GM12801 (cell line): ENCODE measurements at regions not wholly inside any gene's neighbourhood (a gene's known extent, or its start where the extent isn't known, plus 50 kb on each side); places are given as distances from the start of the nearest gene placed in this dataset.

Experiments
- CTCF ChIP-seq: IDR thresholded peaks from one replicate; pipeline ENCODE4 v1.5.1; 2011; ENCODE audit warnings: control low read depth; ENCODE audit not compliant: insufficient read length; ENCODE audit errors: extremely low read depth

GRCh38 chr11:16603890-16604793 lies 134.3 kb upstream of the C11orf58 start:
- no peak for TF ChIP-seq CTCF

GRCh38 chr11:16603245-16603644 lies 135.2 kb upstream of the C11orf58 start:
- no peak for TF ChIP-seq CTCF

GRCh38 chr11:16598906-16599305 lies 139.5 kb upstream of the C11orf58 start:
- no peak for TF ChIP-seq CTCF

GRCh38 chr11:16598032-16598431 lies 140.4 kb upstream of the C11orf58 start:
- TF ChIP-seq CTCF: no peak

- no peak for TF ChIP-seq CTCF
Observed at GRCh38 chr11:16596231-16596630, 142.2 kb upstream of the C11orf58 start.

GRCh38 chr11:16591157-16591556 lies 147.3 kb upstream of the C11orf58 start:
- TF ChIP-seq CTCF: no peak

GRCh38 chr11:16587670-16588069 lies 150.8 kb upstream of the C11orf58 start:
- TF ChIP-seq CTCF: no peak

GRCh38 chr11:16584569-16584968 lies 153.9 kb upstream of the C11orf58 start:
- no peak for TF ChIP-seq CTCF
